PC-3 (cell line): ENCODE measurements at regions not wholly inside any gene's neighbourhood (a gene's known extent, or its start where the extent isn't known, plus 50 kb on each side); places are given as distances from the start of the nearest gene placed in this dataset.

Experiments used
- ATAC-seq: fragments of 200-7000 bp; cut with Tn5 transposase; 2 replicates; pipeline ENCODE4 v1.9.1; 2020; ENCODE audit warnings: mild to moderate bottlenecking, moderate library complexity
- BruUV-seq: library from RNA; stranded (reverse); fragments of 400-500 nt; replicated peaks from 2 replicates; lab custom pipeline; 2021; lab: Mats Ljungman, UMichigan
- CTCF ChIA-PET: fragments of 300-600 bp; sonication (Branson Sonifier 250); formaldehyde crosslinking; loops from one replicate; lab custom pipeline; 2022; ENCODE audit warnings: antibody characterized with exemption; lab: Charles Lee
- POLR2A ChIA-PET: fragments of 300-600 bp; sonication (Branson Sonifier 250); formaldehyde crosslinking; loops from one replicate; lab custom pipeline; 2022; ENCODE audit warnings: antibody characterized with exemption; ENCODE audit not compliant: unreplicated experiment; lab: Charles Lee
- DNase-seq: peaks from one replicate; pipeline ENCODE4 v3.0.0-alpha.2; 2015
- H2AFZ ChIP-seq: fragments of 300-600 bp; sonication (generic); 2 replicates; pipeline ENCODE4 v1.6.0; 2016; ENCODE audit warnings: antibody characterized with exemption, low read length
- H3F3A ChIP-seq: fragments of 300-600 bp; sonication (generic); one replicate; pipeline ENCODE4 v1.6.0; 2017; ENCODE audit warnings: antibody characterized with exemption, low read length, control low read depth, mild to moderate bottlenecking; ENCODE audit not compliant: unreplicated experiment
- H3K27ac ChIP-seq: fragments of 300-600 bp; sonication (generic); 2 replicates; pipeline ENCODE4 v1.5.1; 2016; ENCODE audit warnings: mild to moderate bottlenecking, low read length
- H3K27me3 ChIP-seq: fragments of 300-600 bp; sonication (generic); 2 replicates; pipeline ENCODE4 v1.6.1; 2016; ENCODE audit warnings: low read length, mixed read lengths
- H3K36me3 ChIP-seq: fragments of 300-600 bp; sonication (generic); 2 replicates; pipeline ENCODE4 v1.6.1; 2016; ENCODE audit warnings: low read depth, mixed run types, low read length, mixed read lengths
- H3K4me1 ChIP-seq: fragments of 300-600 bp; sonication (generic); 2 replicates; pipeline ENCODE4 v1.5.1; 2016; ENCODE audit warnings: low read length; ENCODE audit not compliant: insufficient read depth
- H3K4me2 ChIP-seq: fragments of 300-600 bp; sonication (generic); 2 replicates; pipeline ENCODE4 v1.6.0; 2016; ENCODE audit warnings: low read length
- H3K4me3 ChIP-seq: fragments of 300-600 bp; sonication (generic); 2 replicates; pipeline ENCODE4 v1.5.1; 2016; ENCODE audit warnings: mild to moderate bottlenecking, low read length, mixed read lengths
- H3K79me2 ChIP-seq: fragments of 300-600 bp; sonication (generic); 2 replicates; pipeline ENCODE4 v1.6.1; 2017; ENCODE audit warnings: low read length, mixed read lengths
- H3K9ac ChIP-seq: fragments of 300-600 bp; sonication (generic); 2 replicates; pipeline ENCODE4 v1.6.0; 2016; ENCODE audit warnings: mild to moderate bottlenecking, low read length
- H3K9me2 ChIP-seq: fragments of 300-600 bp; sonication (generic); replicated peaks from 2 replicates; pipeline ENCODE4 v1.6.1; 2016; ENCODE audit warnings: mixed run types, low read length, mixed read lengths
- H3K9me3 ChIP-seq: fragments of 300-600 bp; sonication (generic); 2 replicates; pipeline ENCODE4 v1.6.1; 2016; ENCODE audit warnings: low read length, mixed read lengths
- H4K20me1 ChIP-seq: fragments of 300-600 bp; sonication (generic); 2 replicates; pipeline ENCODE4 v1.6.1; 2016; ENCODE audit warnings: low read length, mixed read lengths
- EZH2 ChIP-seq: fragments of 300-600 bp; sonication (generic); IDR thresholded peaks from one replicate; pipeline ENCODE4 v1.6.1; 2017; ENCODE audit warnings: antibody characterized with exemption, mild to moderate bottlenecking, low read length; ENCODE audit not compliant: unreplicated experiment
- EZH2phosphoT487 ChIP-seq: fragments of 300-600 bp; sonication (generic); IDR thresholded peaks from 2 replicates; pipeline ENCODE4 v1.6.1; 2018; ENCODE audit warnings: mild to moderate bottlenecking, antibody characterized with exemption, low read length, borderline replicate concordance
- intact Hi-C: fragments of 100-400 bp; cut with micrococcal nuclease; formaldehyde crosslinking; loops from 2 replicates; pipeline ENCODE4 v1.9.0; 2023
- TF ChIP-seq, protein P1 (sequence below): fragments of 300-600 bp; sonication (generic); conservative IDR thresholded peaks from 2 replicates; pipeline ENCODE4 v1.5.1; 2017; ENCODE audit warnings: antibody characterized with exemption, low read depth, mild to moderate bottlenecking, low read length

DNA sequence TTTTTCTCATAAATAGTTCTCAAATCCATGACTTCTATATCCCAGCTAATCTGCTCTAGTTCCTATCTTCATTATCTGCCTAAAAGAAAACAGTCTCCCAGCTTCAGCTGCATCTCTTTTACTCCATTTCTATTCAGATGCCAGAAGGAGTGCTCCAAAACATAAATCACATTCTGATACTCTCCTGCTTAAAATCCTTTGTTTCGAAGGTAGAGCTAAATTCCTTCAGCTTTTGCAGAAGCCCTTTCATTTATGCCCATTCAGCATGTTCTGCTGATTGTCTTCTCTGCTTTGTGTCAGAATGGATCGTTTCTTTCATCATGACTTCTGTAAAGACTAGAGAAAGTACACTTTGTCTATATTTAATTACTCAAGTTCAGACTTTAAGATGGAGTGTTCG, 440.1 kb upstream of the SMIM31 start:
- POLR2A ChIA-PET: no interaction called here
- TF ChIP-seq, protein P1, sequence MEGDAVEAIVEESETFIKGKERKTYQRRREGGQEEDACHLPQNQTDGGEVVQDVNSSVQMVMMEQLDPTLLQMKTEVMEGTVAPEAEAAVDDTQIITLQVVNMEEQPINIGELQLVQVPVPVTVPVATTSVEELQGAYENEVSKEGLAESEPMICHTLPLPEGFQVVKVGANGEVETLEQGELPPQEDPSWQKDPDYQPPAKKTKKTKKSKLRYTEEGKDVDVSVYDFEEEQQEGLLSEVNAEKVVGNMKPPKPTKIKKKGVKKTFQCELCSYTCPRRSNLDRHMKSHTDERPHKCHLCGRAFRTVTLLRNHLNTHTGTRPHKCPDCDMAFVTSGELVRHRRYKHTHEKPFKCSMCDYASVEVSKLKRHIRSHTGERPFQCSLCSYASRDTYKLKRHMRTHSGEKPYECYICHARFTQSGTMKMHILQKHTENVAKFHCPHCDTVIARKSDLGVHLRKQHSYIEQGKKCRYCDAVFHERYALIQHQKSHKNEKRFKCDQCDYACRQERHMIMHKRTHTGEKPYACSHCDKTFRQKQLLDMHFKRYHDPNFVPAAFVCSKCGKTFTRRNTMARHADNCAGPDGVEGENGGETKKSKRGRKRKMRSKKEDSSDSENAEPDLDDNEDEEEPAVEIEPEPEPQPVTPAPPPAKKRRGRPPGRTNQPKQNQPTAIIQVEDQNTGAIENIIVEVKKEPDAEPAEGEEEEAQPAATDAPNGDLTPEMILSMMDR: no peak
- no peak for TF ChIP-seq EZH2phosphoT487
- no peak for TF ChIP-seq EZH2
- no peak overlapping the region for H3K4me2 ChIP-seq
- no peak overlapping the region for H2AFZ ChIP-seq
- no peaks in the 10 kb centered on the region for H4K20me1 ChIP-seq
- H3K9ac ChIP-seq: no peak overlapping the region
- intact Hi-C loops: no loop called here
- no peaks in the 10 kb centered on the region for H3F3A ChIP-seq
- no peaks in the 10 kb centered on the region for H3K79me2 ChIP-seq
- no peak for ATAC-seq
- DNase-seq: no peak
- H3K36me3 ChIP-seq: no peaks in the 10 kb centered on the region
- CTCF ChIA-PET: interaction anchor here (0.7 kb wide), 1 partner anchor 103 kb away, joined by 8 read pairs; no protein-coding TSS in a partner anchor
- H3K9me2 ChIP-seq: no peaks in the 10 kb centered on the region
- no TSS peak for BruUV-seq
- no peaks in the 10 kb centered on the region for H3K9me3 ChIP-seq
- no peak overlapping the region for H3K27ac ChIP-seq
- no peaks in the 10 kb centered on the region for H3K4me1 ChIP-seq
- H3K27me3 ChIP-seq: no peaks in the 10 kb centered on the region
- no peak overlapping the region for H3K4me3 ChIP-seq

DNA sequence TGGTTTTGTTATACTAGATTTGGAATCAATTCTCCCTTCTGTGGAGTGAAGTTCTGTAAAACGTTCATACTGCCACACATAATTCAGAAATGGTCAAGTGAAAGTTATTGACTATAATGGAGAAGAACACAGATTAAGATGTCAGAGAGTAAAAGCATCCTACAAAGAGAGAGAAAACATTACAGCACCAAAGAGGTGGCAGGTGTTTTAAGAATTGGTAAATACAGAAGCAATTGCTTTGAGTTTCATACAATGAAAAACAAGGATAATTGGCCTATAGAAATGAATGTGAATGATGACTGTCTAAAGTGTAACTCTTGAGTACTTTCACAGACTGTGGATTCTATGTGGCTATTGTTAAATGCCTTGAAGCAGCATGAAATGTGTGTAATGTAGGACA, 435.6 kb upstream of the SMIM31 start:
- Histone ChIP-seq H3K27me3 (no peaks in the 10 kb centered on the region), H3K27ac (no peak overlapping the region), H3K4me1 (no peaks in the 10 kb centered on the region), H3K9me3 (no peaks in the 10 kb centered on the region), H2AFZ (no peak overlapping the region), H3K9me2 (no peaks in the 10 kb centered on the region), H3K9ac (no peak overlapping the region), H4K20me1 (no peaks in the 10 kb centered on the region), H3K79me2 (no peaks in the 10 kb centered on the region), H3K4me3 (no peak overlapping the region), H3K36me3 (no peaks in the 10 kb centered on the region), H3F3A (no peaks in the 10 kb centered on the region), H3K4me2 (no peak overlapping the region)
- intact Hi-C loops: no loop called here
- ChIA-PET CTCF (no interaction called here), POLR2A (no interaction called here)
- ATAC-seq (no peak), DNase-seq (no peak)
- TF ChIP-seq EZH2phosphoT487 (no peak), EZH2 (no peak)
- TF ChIP-seq, protein P1: no peak
- BruUV-seq: no TSS peak

DNA sequence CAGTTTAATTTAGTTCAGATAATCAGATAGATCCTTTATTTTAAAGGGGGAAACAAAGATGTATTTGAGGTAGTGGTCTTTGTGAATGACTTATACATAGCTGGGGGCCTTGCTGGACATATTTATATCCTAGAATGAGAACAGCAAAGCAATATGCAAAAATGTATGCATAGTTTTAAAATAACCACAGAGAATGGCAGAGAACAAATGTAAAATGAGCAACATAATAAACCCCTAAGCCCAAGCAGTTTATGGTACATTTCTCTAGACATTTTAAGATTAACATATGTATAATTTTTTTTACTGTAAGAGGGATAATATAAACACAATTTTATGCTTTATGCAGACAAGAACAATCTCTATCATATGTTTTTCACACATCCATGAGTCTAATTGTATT, 434.2 kb upstream of the SMIM31 start:
- intact Hi-C loops: no loop called here
- no peaks in the 10 kb centered on the region for H4K20me1 ChIP-seq
- BruUV-seq: no TSS peak
- H3K9me3 ChIP-seq: no peaks in the 10 kb centered on the region
- TF ChIP-seq EZH2: no peak
- no peak for TF ChIP-seq EZH2phosphoT487
- TF ChIP-seq, protein P1: no peak
- no peaks in the 10 kb centered on the region for H3K9me2 ChIP-seq
- no peak overlapping the region for H2AFZ ChIP-seq
- DNase-seq (no peak), ATAC-seq (no peak)
- H3K79me2 ChIP-seq: no peaks in the 10 kb centered on the region
- H3K27ac ChIP-seq: no peak overlapping the region
- H3K4me3 ChIP-seq: no peak overlapping the region
- H3K4me2 ChIP-seq: no peak overlapping the region
- no peaks in the 10 kb centered on the region for H3K27me3 ChIP-seq
- ChIA-PET CTCF (no interaction called here), POLR2A (no interaction called here)
- no peak overlapping the region for H3K9ac ChIP-seq
- no peaks in the 10 kb centered on the region for H3K36me3 ChIP-seq
- H3K4me1 ChIP-seq: no peaks in the 10 kb centered on the region
- no peaks in the 10 kb centered on the region for H3F3A ChIP-seq
